Peyer's patch (tissue), 4 donors: ENCODE measurements at regions not wholly inside any gene's neighbourhood (a gene's known extent, or its start where the extent isn't known, plus 50 kb on each side); places are given as distances from the start of the nearest gene placed in this dataset.
"Not testable (repeated sequence)": the region's sequence is repeated elsewhere in the genome, so short reads cannot be mapped to it uniquely, and the experiment has no call there.

Source experiments
- DNase-seq, 3 donors: peaks; one replicate each; pipeline ENCODE4 v3.0.0-alpha.2; 2017 to 2019
- H3K27ac ChIP-seq, 4 donors: fragments of 200-600 bp; sonication (generic); one replicate each; pipeline ENCODE4 v1.5.1; 2016 to 2019
- H3K27me3 ChIP-seq, 2 donors: fragments of 200-600 bp; sonication (generic); one replicate each; pipeline ENCODE4 v1.5.1; 2019
- H3K36me3 ChIP-seq, 3 donors: fragments of 200-600 bp; sonication (generic); one replicate each; pipeline ENCODE4 v1.5.1; 2016 to 2019
- H3K4me1 ChIP-seq, 4 donors: fragments of 200-600 bp; sonication (generic); one replicate each; pipeline ENCODE4 v1.5.1; 2016 to 2019
- H3K4me3 ChIP-seq, 4 donors: fragments of 200-600 bp; sonication (generic); 1 replicate in 3 of 4; 2 replicates in 1 of 4; pipeline ENCODE4 v1.5.1; 2016 to 2019; ENCODE audit warnings: mild to moderate bottlenecking in 1 of 4
- H3K9me3 ChIP-seq, 4 donors: fragments of 200-600 bp; sonication (generic); one replicate each; pipeline ENCODE4 v1.5.1; 2016 to 2019; ENCODE audit warnings: mild to moderate bottlenecking in 1 of 4
- CTCF ChIP-seq, 6 experiments: fragments of 450-650 bp in 4 of 6; fragments of 200-600 bp in 2 of 6; sonication (generic) in 1 of 6; IDR thresholded peaks; one replicate each; pipeline ENCODE4 v1.5.1; 2017 to 2019; ENCODE audit warnings: antibody characterized with exemption in 6 of 6, mild to moderate bottlenecking in 3 of 6, moderate library complexity in 1 of 6
- POLR2A ChIP-seq, 2 donors: fragments of 450-650 bp; IDR thresholded peaks; one replicate each; pipeline ENCODE4 v1.5.1; 2017; ENCODE audit warnings: antibody characterized with exemption in 2 of 2, mild to moderate bottlenecking in 2 of 2, moderate library complexity in 2 of 2

- no peak overlapping the region for H3K27ac ChIP-seq
- H3K4me3 ChIP-seq = no peak overlapping the region
- H3K9me3 ChIP-seq = no peaks in the 10 kb centered on the region
- H3K36me3 ChIP-seq = no peaks in the 10 kb centered on the region
- no peak for DNase-seq
- H3K27me3 ChIP-seq = no peaks in the 10 kb centered on the region
- no peaks in the 10 kb centered on the region for H3K4me1 ChIP-seq
- no peak for TF ChIP-seq CTCF (IDR thresholded peaks at IDR 0.05)
- no peak for TF ChIP-seq POLR2A (IDR thresholded peaks at IDR 0.05)
Observed at GRCh38 chr5:113692891-113693457, 179.5 kb downstream of the YTHDC2 start.

- no peaks in the 10 kb centered on the region for H3K36me3 ChIP-seq
- H3K9me3 ChIP-seq = no peaks in the 10 kb centered on the region
- H3K4me3 ChIP-seq = no peak overlapping the region
- no peak overlapping the region for H3K27ac ChIP-seq
- H3K4me1 ChIP-seq = no peaks in the 10 kb centered on the region
- no peaks in the 10 kb centered on the region for H3K27me3 ChIP-seq
- DNase-seq = no peak
- no peak for TF ChIP-seq POLR2A (IDR thresholded peaks at IDR 0.05)
- TF ChIP-seq CTCF (IDR thresholded peaks at IDR 0.05) = no peak
Observed at GRCh38 chr5:113693701-113694100, 180.2 kb downstream of the YTHDC2 start.

GRCh38 chr5:113694576-113694975 lies 181.1 kb downstream of the YTHDC2 start:
- Histone ChIP-seq H3K27ac (no peak overlapping the region), H3K4me1 (no peaks in the 10 kb centered on the region), H3K9me3 (no peaks in the 10 kb centered on the region), H3K27me3 (no peaks in the 10 kb centered on the region), H3K36me3 (no peaks in the 10 kb centered on the region), H3K4me3 (no peak overlapping the region)
- DNase-seq = no peak
- no peak for TF ChIP-seq POLR2A (IDR thresholded peaks at IDR 0.05)
- TF ChIP-seq CTCF (IDR thresholded peaks at IDR 0.05) = no peak

- H3K36me3 ChIP-seq = no peaks in the 10 kb centered on the region
- TF ChIP-seq POLR2A (IDR thresholded peaks at IDR 0.05) (no peak), CTCF (IDR thresholded peaks at IDR 0.05) (no peak)
- H3K27me3 ChIP-seq = no peaks in the 10 kb centered on the region
- no peaks in the 10 kb centered on the region for H3K9me3 ChIP-seq
- no peak overlapping the region for H3K4me3 ChIP-seq
- no peak overlapping the region for H3K27ac ChIP-seq
- no peak for DNase-seq
- H3K4me1 ChIP-seq = no peaks in the 10 kb centered on the region
Observed at GRCh38 chr5:113703266-113703665, 189.8 kb downstream of the YTHDC2 start.

- Histone ChIP-seq H3K4me3 (no peak overlapping the region), H3K27ac (no peak overlapping the region), H3K36me3 (no peaks in the 10 kb centered on the region), H3K4me1 (no peaks in the 10 kb centered on the region), H3K9me3 (no peaks in the 10 kb centered on the region), H3K27me3 (no peaks in the 10 kb centered on the region)
- no peak for DNase-seq
- no peak for TF ChIP-seq POLR2A (IDR thresholded peaks at IDR 0.05)
- no peak for TF ChIP-seq CTCF (IDR thresholded peaks at IDR 0.05)
Observed at GRCh38 chr5:113705657-113706056, 192.2 kb downstream of the YTHDC2 start.

- H3K9me3 ChIP-seq = peaks cover 0 to 4% (median 0%) of the 10 kb centered on the region in 4 donors
- no peaks in the 10 kb centered on the region for H3K4me1 ChIP-seq
- no peak for DNase-seq
- no peak for TF ChIP-seq POLR2A (IDR thresholded peaks at IDR 0.05)
- no peak for TF ChIP-seq CTCF (IDR thresholded peaks at IDR 0.05)
- H3K27ac ChIP-seq = no peak overlapping the region
- no peaks in the 10 kb centered on the region for H3K27me3 ChIP-seq
- no peak overlapping the region for H3K4me3 ChIP-seq
- no peaks in the 10 kb centered on the region for H3K36me3 ChIP-seq
Observed at GRCh38 chr5:113713051-113713450, 199.6 kb downstream of the YTHDC2 start.

- not testable (repeated sequence) for DNase-seq
Observed at GRCh38 chr5:113715921-113716320, 202.4 kb downstream of the YTHDC2 start.

More at GRCh38 chr5:113715921-113716320, 202.4 kb downstream of the YTHDC2 start:
- not testable (repeated sequence) for H3K9me3 ChIP-seq, H3K27me3 ChIP-seq, H3K27ac ChIP-seq, H3K4me3 ChIP-seq, H3K4me1 ChIP-seq, H3K36me3 ChIP-seq
